Middle frontal gyrus (tissue), 1 donor: ENCODE measurements at regions not wholly inside any gene's neighbourhood (a gene's known extent, or its start where the extent isn't known, plus 50 kb on each side); places are given as distances from the start of the nearest gene placed in this dataset.

Experiments used
- DNase-seq: peaks from one replicate; pipeline ENCODE4 v3.0.0-alpha.2; 2015; ENCODE audit warnings: low spot score; ENCODE audit errors: extremely low spot score

GRCh38 chr21:26743524-26743923, 101.7 kb downstream of the ADAMTS1 start:
- no peak for DNase-seq

- DNase-seq: no peak
Observed at GRCh38 chr21:26739189-26739588, 106.0 kb downstream of the ADAMTS1 start.

GRCh38 chr21:26736449-26736848, 108.8 kb downstream of the ADAMTS1 start:
- no peak for DNase-seq

- DNase-seq: no peak
Observed at GRCh38 chr21:26732432-26733221, 112.6 kb downstream of the ADAMTS1 start.

- DNase-seq: no peak
Observed at GRCh38 chr21:26719750-26720149, 125.5 kb downstream of the ADAMTS1 start.

- no peak for DNase-seq
Observed at GRCh38 chr21:26717146-26717739, 128.0 kb downstream of the ADAMTS1 start.

- DNase-seq: peak; percentile 58
Observed at GRCh38 chr21:26715878-26716506, 129.2 kb downstream of the ADAMTS1 start.

GRCh38 chr21:26715116-26715515, 130.1 kb downstream of the ADAMTS1 start:
- DNase-seq: no peak

GRCh38 chr21:26710155-26710554, 135.1 kb downstream of the ADAMTS1 start:
- DNase-seq: peak; percentile 24

GRCh38 chr21:26709090-26709489, 136.0 kb upstream of the CYYR1 start:
- DNase-seq: no peak

- DNase-seq: no peak
Observed at GRCh38 chr21:26708223-26708800, 135.2 kb upstream of the CYYR1 start.

- no peak for DNase-seq
Observed at GRCh38 chr21:26707246-26707645, 134.2 kb upstream of the CYYR1 start.

GRCh38 chr21:26698416-26698815, 125.3 kb upstream of the CYYR1 start:
- DNase-seq: no peak

- DNase-seq: no peak
Observed at GRCh38 chr21:26691416-26691815, 118.3 kb upstream of the CYYR1 start.

- DNase-seq: no peak
Observed at GRCh38 chr21:26686705-26687104, 113.6 kb upstream of the CYYR1 start.

GRCh38 chr21:26686278-26686677, 113.2 kb upstream of the CYYR1 start:
- no peak for DNase-seq

- DNase-seq: no peak
Observed at GRCh38 chr21:26684889-26685288, 111.8 kb upstream of the CYYR1 start.

- no peak for DNase-seq
Observed at GRCh38 chr21:26683996-26684395, 110.9 kb upstream of the CYYR1 start.

- DNase-seq: no peak
Observed at GRCh38 chr21:26679284-26679683, 106.2 kb upstream of the CYYR1 start.

GRCh38 chr21:26674323-26674722, 101.2 kb upstream of the CYYR1 start:
- DNase-seq: no peak

GRCh38 chr21:26669215-26669764, 96.2 kb upstream of the CYYR1 start:
- no peak for DNase-seq

- DNase-seq: no peak
Observed at GRCh38 chr21:26659757-26660156, 86.7 kb upstream of the CYYR1 start.
